GM21515 (cell line): ENCODE measurements at regions not wholly inside any gene's neighbourhood (a gene's known extent, or its start where the extent isn't known, plus 50 kb on each side); places are given as distances from the start of the nearest gene placed in this dataset.

Experiments used
- ATAC-seq: cut with Tn5 transposase; IDR thresholded peaks from one replicate; pipeline ENCODE4 v1.9.1; 2021; ENCODE audit not compliant: unreplicated experiment

GRCh38 chr4:163948920-163949455 lies 454.5 kb downstream of the TMA16 start:
- ATAC-seq, result no peak

DNA sequence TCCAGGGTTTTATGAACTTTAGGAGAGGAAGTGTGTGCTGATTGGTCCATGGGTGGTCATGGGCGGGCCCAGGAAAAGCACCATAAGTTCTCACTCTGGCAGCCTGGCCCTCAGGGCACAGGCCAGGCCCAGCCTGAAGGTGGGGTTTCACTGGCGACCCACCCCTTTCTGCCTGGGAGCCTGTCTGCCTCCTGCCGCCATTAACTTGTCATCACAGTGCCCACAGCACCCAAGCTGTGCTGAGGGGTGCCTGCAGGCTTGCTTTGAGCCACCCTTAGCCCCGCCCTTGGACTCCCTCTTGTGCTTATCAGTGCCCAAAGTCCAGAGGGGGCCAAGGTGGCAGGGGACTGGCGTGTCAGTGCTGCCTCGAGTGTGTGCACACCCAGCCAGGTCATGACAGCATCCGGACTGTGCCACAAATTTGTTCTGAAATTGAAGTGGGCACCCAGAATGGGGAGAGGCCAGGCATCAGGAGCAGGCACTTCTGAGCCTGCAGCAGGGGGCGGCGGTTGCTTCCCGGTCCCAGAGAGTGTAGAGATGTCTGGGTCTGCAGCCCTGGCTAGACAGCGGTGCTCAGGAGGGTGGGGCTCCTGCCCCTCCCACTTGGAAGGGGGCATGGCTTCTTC lies 455.6 kb downstream of the TMA16 start:
- ATAC-seq, result no peak

GRCh38 chr4:163955288-163955687 lies 460.8 kb downstream of the TMA16 start:
- no peak for ATAC-seq

DNA sequence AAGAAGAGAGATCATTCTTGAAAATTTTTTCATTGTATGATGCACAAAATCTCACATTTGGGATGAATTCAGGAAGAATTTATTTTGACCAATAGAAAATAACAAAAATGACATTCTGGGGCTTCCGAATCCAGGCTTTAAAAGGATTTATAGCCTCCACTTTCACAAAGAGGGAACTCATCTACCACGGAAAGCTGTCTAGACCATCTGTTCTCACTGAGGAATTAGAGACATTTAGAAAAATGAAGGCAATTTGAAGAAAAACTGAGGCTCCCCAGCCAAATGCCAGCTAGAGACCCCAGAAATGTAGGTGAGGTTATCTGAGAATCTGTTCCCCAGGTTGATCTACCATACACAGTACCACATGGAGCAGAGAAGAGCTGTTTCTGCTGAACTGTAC lies 464.3 kb downstream of the TMA16 start:
- ATAC-seq, result no peak

DNA sequence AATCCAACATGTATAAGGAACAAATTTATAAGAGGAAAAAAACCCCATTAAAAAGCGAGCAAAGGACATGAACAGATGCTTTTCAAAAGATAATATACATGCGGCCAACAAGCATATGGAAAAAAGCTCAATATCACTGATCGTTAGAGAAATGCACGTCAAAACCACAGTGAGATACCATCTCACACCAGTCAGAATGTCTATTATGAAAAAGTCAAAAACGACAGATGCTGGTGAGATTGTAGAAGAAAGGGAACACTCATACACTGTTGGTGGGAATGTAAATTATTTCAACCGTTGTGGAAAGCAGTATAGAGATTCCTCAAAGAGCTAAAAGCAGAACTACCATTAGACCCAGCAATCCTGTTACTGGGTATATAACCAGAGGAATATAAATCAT lies 465.4 kb downstream of the TMA16 start:
- no peak for ATAC-seq

GRCh38 chr4:163966612-163967011 lies 472.1 kb downstream of the TMA16 start:
- no peak for ATAC-seq

- no peak for ATAC-seq
Measured at GRCh38 chr4:163967263-163967662, 472.8 kb downstream of the TMA16 start.

DNA sequence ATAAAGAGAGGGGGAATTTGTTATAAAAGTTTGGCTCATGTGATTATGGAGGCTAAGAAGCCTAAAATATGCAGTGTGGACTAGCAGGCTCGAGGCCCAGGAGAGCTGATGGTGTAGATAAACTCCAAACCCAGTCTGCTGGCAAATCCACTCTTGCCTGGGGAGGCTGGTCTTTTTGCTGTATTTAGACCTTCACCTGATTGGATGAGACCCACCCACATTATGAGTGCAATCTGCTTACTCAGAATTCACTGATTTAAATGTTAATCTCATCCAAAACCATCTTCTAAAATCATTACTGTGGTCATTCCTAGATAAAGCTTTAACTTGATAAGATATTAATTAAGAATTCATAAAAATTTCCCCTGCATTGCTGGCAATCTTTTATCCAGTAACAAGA lies 473.2 kb downstream of the TMA16 start:
- ATAC-seq, result no peak

- no peak for ATAC-seq
Measured at GRCh38 chr4:163969291-163969690, 474.8 kb downstream of the TMA16 start.

DNA sequence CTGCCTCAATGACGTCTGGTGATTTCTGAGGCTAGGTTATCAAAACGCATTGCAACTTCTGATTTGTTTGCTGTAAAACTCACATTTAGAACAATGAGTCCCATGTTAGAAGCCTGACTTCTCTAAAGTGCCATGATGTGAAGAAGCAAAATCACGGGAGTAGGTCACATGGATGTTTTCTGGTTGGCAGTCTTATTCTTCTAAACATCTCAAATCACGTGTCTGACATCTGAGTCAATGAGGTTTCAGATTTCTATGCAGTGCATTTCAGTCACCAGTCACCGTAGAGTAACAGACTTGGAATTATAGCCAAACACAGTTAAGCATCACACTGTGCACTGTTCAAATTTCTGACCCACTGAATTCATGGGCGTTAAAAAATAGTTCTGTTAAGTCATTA lies 482.1 kb downstream of the TMA16 start:
- ATAC-seq, result no peak

- ATAC-seq, result no peak
Measured at GRCh38 chr4:163988391-163988790, 493.9 kb downstream of the TMA16 start.

DNA sequence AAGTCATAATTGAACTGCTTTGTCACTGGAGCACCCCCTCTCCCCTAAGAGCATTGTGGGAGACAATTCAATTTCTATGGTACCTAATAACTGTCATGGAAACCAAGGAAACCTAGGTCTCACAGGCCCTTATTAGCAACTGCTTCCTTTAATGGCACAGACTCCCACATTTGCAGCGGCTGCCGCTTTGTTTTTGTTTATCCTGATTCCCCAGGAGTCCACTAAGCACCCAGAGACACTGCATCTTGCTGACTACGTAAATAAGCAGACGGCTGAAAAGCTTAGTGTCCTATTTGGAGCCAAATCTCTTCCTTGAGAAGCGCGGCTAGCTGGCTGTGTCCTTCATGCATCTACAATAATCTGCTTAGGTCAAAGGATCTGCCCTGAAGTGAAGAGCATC lies 494.4 kb downstream of the TMA16 start:
- no peak for ATAC-seq

GRCh38 chr4:163991298-163991865 lies 496.9 kb downstream of the TMA16 start:
- ATAC-seq, result no peak

GRCh38 chr4:164009435-164009834 lies 514.9 kb downstream of the TMA16 start:
- no peak for ATAC-seq

- no peak for ATAC-seq
Measured at GRCh38 chr4:164011791-164012190, 517.3 kb downstream of the TMA16 start.

GRCh38 chr4:164012396-164013027 lies 518.0 kb downstream of the TMA16 start:
- ATAC-seq, result peak; percentile 76

DNA sequence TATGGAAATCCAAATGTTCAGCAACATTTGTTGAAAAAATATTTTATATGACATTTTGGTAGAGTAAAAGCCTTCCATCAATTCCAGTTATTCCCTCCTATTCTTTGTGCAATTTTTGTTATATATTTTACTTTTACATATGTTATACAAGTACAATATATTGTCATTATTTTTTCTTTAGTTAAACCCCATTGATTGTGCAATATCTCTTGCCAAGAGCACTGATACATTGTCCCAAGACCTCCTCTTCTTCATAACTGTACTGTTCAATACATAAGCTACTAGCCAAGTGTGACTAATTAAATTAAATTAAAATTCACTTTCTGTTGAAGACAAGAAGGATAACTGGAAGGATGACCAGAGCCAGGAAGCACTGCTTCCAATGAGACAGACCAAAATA lies 527.5 kb downstream of the TMA16 start:
- no peak for ATAC-seq

- peak; percentile 57 for ATAC-seq
Measured at GRCh38 chr4:164023214-164023613, 528.7 kb downstream of the TMA16 start.

DNA sequence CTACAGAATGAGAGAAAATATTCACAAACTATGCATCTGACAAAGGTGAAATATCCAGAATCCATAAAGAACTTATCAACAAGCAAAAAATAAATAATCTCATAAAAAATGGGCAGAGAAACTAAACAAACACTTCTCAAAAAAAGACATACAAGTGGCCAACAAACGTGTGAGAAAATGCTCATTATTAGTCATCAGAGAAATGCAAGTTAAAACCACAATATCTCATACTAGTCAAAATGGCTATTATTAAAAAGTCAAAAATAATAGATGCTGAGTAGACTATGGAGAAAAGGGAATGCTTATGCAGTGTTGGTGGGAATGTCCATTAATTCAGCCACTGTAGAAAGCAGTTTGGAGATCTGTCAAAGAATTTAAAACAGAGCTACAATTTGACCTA lies 533.3 kb downstream of the TMA16 start:
- ATAC-seq, result no peak

DNA sequence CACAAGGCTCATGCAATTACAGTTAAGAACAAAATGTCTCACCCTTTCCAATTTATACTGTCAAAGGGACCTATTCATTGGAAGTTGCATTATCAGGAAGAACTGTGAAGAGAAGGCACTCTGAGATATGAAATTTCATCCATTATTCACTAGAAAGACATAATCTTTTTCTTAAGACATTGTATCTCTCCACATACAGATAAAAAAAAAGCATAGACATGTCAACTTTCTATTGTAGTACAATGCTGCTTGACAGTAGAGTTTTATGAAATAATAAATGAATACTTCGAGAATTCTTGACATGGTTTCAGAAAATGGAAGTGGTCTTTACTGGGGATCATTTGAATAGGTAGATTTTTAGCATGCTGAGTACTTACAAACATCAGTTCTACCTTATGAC lies 545.0 kb downstream of the TMA16 start:
- ATAC-seq, result no peak

GRCh38 chr4:164056426-164057142 lies 562.1 kb downstream of the TMA16 start:
- ATAC-seq, result no peak
